WTC11 (cell line): ENCODE measurements at regions not wholly inside any gene's neighbourhood (a gene's known extent, or its start where the extent isn't known, plus 50 kb on each side); places are given as distances from the start of the nearest gene placed in this dataset.

Experiments
- NFYB ChIP-seq: sonication (generic); formaldehyde crosslinking; conservative IDR thresholded peaks from 2 replicates; pipeline ENCODE4 v1.8.0; 2022; ENCODE audit warnings: low read depth, missing genetic modification reagents
- TEAD4 ChIP-seq: sonication (generic); formaldehyde crosslinking; IDR thresholded peaks from 2 replicates; pipeline ENCODE4 v1.8.0; 2022; ENCODE audit warnings: mild to moderate bottlenecking, missing genetic modification reagents
- TF ChIP-seq, protein P1 (sequence below): fragments of 200-600 bp; IDR thresholded peaks from 2 replicates; pipeline ENCODE4 v1.8.0; 2022; ENCODE audit warnings: antibody characterized with exemption

DNA sequence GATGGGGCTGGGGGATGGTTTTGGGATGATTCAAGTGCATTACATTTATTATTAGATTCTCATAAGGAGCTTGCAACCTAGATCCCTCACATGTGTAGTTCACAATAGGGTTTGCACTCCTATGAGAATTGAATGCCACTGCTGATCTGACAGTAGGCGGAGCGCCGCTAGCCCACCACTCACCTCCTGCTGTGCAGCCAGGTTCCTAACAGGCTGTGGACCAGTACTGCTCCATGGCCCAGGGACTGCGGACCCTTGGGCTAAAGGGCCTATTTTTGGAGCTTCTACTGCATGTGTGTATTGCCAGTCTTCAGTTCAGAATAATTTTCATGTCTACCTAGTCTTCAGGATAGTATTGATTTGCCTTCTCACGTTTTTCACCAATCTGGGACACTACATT, 165.3 kb upstream of the TWIST2 start:
- TF ChIP-seq NFYB (CRISPR knock-in tag), result no peak
- TF ChIP-seq, protein P1, sequence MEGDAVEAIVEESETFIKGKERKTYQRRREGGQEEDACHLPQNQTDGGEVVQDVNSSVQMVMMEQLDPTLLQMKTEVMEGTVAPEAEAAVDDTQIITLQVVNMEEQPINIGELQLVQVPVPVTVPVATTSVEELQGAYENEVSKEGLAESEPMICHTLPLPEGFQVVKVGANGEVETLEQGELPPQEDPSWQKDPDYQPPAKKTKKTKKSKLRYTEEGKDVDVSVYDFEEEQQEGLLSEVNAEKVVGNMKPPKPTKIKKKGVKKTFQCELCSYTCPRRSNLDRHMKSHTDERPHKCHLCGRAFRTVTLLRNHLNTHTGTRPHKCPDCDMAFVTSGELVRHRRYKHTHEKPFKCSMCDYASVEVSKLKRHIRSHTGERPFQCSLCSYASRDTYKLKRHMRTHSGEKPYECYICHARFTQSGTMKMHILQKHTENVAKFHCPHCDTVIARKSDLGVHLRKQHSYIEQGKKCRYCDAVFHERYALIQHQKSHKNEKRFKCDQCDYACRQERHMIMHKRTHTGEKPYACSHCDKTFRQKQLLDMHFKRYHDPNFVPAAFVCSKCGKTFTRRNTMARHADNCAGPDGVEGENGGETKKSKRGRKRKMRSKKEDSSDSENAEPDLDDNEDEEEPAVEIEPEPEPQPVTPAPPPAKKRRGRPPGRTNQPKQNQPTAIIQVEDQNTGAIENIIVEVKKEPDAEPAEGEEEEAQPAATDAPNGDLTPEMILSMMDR, result no peak
- no peak for TF ChIP-seq TEAD4
